ENCODE measurements at regions not wholly inside any gene's neighbourhood (a gene's known extent, or its start where the extent isn't known, plus 50 kb on each side); places are given as distances from the start of the nearest gene placed in this dataset.
"Not testable (repeated sequence)": the region's sequence is repeated elsewhere in the genome, so short reads cannot be mapped to it uniquely, and the experiment has no call there.

DNA sequence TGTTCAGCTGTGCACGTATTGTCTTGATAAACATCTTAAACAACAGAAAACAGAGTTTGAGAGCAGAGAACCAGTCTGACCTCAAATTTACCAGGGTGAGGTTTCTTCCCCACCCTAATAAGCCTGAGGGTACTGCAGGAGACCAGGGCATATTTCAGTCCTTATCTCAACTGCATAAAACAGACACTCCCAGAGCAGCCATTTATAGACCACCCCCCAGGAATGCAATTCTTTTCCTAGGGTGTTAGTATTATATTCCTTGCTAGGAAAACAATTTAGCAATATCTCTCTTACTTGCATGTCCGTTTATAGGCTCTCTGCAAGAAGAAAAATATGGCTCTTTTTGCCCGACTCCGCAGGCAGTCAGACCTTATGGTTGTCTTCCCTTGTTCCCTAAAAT lies 747.2 kb downstream of the TTLL7 start:
- DNase-seq = not testable (repeated sequence)

DNA sequence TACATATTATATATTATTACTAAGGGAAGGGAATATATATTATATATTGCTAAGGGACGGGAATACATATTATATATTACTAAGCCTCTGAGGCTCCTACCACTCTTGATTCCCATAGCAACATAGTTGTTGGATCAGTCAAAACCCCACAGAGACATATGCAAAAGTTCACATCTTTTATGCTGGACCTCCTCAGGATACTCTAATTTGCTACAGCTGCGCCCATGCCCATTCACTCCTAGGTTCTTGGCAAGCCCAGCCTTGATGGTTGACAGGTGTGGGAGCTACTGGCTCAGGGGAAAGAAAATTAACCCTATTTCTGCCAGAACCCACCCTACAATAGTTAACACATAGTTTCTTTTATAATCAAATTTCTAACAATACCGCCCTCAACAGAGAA lies 752.2 kb downstream of the TTLL7 start:
- DNase-seq = not testable (repeated sequence)

DNA sequence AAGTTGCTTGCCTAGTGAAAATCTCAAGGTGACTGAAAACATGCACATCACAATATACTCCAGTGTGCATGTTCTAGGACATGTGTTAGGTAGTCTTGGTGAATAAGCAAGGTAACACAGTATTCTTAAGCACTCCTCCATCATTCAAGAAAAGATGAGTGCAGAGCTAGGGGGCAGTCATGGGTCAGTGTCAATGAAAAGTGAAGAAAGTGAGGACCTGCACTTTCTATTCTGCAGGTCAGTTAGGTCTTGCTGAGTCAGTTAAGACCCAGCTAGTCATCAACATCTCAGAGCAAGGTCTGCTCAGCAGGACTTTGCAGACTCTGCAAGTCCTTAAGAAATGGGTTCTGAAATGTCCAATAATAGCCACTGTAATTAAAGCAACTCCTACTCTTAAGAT lies 754.1 kb downstream of the TTLL7 start:
- DNase-seq = not testable (repeated sequence)

DNA sequence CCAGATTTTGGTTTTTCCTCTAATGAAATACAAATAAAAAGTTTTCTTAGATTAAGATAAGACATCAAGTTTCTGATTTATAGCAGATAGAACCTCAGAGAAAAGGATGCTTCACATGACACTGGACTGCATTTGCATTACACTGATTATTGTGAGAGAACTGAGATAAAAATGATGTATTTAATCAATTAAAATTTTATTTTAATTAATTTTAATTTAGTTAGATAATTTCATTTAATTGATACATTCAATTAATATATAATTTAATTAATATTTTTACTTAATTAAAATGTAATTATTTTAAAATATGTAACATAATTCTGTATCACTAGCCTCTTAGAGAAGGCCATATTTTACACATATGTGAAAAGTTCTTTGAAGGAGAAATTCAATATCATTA lies 759.4 kb downstream of the TTLL7 start:
- not testable (repeated sequence) for DNase-seq

DNA sequence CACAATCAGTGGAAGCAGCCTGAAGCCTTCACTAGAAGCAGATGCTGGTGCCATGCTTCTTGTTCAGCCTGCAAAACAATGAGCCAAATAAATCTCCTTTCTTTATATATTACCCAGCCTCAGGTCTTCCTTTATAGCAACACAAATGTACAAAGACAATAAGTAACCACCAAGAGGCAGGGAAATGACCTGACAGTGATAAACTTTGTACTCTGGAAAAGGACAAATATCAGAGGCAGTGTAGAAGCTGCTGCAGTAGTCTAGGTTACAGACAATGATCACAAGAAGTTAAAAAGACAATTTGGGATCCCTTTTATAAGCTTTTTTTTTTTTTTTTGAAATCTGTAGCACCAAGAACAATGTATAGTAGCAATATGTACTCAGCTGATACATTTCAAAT lies 760.3 kb downstream of the TTLL7 start:
- not testable (repeated sequence) for DNase-seq

DNA sequence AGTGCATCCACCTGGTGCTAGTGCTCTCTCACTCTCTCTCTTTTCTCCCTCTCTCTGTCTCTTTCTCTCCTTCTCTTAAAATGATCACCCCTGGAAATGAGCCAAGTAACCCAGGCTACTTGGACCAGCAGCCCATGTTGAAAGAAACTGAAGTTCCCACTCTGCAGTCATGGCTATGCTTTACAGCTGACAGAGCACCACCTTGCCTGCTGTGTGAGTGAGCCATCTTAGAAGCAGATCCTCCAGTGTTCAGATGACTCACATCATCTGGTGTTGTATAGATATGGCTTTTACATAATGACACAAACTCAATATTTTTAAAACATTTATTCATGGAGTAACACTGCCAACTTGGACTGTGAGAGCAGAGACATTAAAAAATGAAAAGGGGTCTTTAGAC lies 779.1 kb downstream of the TTLL7 start:
- DNase-seq = not testable (repeated sequence)

DNA sequence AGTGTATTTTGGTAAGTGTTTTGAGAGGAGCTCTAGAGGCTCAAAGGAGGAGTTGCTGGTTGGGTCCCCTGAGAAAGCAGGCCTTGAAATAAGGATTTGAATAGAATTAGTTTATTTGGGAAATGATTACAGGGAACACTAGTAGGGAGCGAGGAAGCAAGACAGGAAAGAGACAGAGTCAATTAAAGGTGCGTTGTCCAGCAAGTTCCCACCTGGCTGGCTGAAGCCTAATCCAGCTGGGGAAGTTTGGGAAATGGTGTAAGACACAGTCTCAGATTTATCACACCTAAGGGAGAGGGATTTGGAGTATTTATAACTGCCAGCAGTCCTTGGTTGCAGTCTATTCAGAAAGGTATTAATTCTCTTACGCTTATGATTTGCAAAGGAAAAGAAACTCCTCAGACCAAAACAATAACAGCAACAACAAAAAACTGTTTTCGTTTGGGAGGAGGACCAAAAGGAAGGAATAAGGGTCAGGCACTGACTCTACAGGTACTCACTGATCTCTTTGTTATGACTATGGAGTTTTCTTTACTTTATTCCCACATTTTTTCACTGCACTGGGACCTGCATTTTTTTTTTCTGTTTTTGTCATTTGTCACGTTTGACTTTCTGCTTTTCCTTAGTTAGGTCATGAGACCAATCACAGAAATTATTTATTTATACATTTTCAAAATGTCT lies 780.8 kb downstream of the TTLL7 start:
- DNase-seq = not testable (repeated sequence)

DNA sequence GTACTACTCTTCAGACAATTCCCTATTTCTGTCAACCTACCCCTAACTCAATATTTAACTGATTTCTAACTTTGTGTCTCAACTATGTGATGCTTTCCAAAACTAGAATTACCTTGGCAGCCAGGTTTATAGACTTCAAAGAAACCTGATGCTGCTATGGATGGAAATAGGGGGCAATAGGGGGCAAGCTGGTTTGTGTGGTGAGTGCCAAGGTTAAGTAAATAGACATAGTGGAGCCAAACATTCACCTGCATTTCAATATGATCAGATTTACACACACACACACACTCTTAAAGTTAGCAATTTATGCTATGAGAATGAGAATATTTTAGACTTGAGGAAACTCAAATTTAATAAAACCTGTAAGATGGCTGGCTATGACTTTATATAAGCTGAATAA lies 784.6 kb downstream of the TTLL7 start:
- not testable (repeated sequence) for DNase-seq

DNA sequence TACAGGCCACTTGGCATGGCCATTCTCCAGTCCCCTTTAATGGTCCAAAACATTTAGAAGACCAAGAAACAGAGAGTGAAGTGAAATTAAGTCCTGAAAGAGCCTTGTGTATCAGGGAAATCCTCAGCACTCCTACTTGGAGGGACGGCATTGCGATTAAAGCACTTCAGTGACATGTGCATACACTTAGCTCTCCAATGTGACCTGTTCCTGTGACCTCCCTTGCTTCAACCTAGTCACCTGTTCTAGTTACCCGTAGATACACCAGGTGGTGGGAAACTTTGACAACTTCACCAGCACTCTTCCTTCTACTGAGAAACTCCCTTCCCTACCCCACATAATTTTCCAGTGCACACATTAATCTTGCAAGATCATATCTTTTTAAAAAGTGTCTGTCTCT lies 785.3 kb downstream of the TTLL7 start:
- not testable (repeated sequence) for DNase-seq

DNA sequence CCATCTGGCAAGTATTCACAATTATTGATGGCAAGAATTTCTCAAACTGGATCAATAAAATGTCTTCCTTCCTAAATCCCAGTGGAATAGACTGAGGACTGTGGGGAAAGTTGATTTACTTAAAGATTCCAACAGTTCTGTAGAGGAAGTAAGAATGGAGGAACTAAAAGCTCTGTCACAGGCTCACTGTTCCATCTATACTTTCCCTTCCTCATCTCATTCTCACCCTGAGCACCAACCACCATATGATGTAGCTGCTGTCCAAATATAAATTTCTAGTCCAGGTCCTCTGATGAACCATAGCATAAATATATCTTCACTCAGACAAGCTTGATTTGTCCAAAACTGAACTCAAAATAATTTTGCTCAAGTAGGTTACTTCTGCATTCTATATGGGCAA lies 786.9 kb downstream of the TTLL7 start:
- not testable (repeated sequence) for DNase-seq

DNA sequence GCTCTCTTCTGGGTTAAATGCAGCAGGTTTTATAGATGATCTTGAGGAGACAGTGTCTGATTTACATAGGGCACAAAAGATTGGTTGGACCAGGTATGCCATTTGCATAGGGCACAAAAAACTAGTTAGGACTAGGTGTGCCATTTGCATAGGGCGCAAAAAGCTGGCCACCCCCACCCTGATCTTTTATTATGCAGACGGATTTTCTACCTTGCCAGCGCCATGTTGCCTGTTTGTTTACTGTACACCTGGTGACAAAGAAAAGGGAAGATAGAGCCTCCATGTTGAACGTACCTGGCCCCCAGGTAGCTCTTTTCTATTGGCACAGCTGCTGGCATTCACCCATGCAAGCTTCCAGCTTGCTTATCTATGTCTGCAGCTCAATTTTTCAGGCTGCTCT lies 790.4 kb downstream of the TTLL7 start:
- not testable (repeated sequence) for DNase-seq

DNA sequence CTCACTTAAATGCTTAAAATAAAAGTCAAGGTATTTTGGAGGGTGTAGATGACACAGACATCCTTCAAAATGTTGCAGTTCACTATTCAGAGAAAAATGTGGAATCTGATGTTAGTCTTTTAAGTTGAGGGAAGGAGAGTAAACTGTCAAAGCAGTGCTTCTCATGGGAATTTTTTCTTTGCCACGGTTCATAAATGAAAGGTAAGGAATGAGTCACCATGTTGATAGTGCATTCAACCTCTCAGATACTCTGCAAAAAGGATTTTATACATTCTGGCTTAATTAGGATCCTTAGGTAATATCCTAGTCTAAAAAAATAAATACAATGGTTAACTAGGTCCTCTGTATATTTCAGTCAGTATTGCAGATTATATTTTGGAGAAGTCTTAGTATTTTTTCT lies 804.3 kb downstream of the TTLL7 start:
- not testable (repeated sequence) for DNase-seq

DNA sequence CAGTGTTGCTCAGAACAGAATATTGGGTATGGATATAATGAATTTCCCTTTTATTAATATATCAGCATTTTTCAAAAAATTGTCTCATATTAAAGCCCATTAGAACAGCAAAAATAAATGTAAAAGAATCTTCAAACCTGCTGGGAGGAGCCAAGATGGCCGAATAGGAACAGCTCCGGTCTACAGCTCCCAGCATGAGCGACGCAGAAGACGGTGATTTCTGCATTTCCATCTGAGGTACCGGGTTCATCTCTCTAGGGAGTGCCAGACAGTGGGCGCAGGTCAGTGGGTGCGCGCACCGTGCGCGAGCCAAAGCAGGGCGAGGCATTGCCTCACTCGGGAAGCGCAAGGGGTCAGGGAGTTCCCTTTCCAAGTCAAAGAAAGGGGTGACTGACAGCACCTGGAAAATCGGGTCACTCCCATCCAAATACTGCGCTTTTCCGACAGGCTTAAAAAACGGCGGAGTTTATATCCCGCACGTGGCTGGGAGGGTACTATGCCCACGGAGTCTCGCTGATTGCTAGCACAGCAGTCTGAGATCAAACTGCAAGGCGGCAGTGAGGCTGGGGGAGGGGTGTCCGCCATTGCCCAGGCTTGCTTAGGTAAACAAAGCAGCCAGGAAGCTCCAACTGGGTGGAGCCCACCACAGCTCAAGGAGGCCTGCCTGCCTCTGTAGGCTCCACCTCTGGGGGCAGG lies 816.8 kb downstream of the TTLL7 start:
- not testable (repeated sequence) for DNase-seq

DNA sequence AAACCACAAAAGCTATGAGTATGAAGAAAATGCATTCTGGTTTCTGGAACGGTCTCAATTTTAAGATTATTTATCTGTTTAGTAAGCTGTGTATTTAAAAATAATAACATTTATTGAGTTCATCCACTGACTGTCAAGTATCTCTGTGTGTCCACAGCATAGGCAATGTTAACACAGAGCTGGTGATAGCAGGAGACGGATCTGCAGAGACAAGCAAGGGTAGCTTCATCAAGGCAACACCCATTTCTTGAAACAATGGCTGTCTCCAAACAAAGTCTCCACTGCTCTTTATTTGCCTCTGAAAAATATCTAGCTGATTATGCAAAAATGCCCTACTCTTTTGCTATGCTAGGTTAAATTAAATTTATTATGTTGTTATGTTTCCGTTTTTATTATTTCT lies 818.3 kb downstream of the TTLL7 start:
- DNase-seq = not testable (repeated sequence)

DNA sequence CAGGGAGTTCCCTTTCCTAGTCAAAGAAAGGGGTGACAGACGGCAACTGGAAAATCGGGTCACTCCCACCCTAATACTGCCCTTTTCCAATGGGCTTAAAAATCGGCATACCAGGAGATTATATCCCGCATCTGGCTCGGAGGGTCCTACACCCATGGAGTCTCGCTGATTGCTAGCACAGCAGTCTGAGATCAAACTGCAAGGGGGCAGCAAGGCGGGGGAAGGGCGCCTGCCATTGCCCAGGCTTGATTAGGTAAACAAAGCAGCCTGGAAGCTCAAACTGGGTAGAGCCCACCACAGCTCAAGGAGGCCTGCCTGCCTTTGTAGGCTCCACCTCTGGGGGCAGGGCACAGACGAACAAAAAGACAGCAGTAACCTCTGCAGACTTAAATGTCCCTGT lies 831.3 kb downstream of the TTLL7 start:
- DNase-seq = not testable (repeated sequence)

DNA sequence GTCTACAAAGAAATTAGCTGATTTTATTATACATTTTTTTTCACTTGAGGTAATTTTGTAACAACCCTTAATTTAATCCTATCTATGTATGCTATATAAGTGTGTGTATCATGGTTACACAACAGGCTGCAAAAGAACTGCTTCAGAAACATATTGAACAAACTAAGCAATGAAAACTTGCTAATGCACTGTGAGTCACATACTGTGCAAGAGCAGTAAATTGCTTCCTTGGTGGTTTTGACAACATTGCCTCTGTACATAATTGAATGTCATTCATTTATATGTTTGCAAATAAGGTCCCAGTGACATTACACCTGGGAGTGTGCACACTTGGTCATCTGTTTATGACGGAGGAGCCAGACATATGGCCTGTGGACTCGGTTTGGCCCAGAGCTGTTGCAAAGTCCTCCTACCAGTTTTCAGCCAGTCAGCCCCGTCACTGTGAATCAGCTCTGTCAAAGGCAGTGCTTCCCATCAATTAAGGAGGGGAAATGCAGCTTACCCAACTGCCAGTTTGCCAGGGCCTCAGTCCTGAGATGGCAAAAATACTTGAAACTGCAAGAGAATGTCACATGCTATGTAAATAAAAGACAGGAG lies 835.0 kb downstream of the TTLL7 start:
- peak in 1 of 56 donors; percentile 6 for DNase-seq

DNA sequence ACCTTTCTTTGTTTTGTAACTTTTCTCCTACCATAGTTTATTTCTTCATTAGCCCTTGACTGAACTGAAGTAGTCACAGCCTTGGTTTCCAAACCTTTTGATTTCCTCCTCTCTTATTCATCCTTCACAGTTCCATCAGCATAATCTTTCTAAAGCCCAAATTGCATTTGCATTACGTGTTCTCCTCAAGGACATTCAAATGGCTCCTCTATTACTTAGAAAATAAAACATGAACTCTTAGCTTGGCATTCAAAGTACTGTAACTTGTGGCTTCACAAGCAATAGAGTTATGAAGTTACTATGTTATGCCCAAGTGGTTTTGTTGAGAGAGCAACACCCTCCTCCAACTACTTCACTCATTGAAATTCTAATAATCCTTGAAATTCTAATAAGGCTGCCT lies 840.0 kb downstream of the TTLL7 start:
- DNase-seq = not testable (repeated sequence)

DNA sequence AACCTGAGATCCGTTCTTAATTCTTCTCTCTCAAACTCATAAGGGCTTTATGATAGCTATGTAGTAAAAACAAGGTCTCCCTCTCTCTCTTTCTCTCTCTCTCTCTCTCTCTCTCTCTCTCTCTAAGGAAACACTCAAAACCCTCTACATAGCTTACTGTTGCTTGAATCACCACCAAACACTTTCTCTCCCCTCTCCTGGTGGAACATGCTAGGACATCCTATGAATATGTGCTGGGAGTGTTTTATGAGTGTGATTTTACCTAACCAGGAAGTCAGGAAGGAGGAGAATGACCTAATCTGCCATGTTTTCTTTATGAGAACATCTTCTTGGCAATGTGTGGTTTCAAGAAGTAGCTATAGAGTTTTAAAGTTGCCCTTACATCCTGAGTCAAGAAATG lies 844.6 kb downstream of the TTLL7 start:
- DNase-seq = not testable (repeated sequence)

DNA sequence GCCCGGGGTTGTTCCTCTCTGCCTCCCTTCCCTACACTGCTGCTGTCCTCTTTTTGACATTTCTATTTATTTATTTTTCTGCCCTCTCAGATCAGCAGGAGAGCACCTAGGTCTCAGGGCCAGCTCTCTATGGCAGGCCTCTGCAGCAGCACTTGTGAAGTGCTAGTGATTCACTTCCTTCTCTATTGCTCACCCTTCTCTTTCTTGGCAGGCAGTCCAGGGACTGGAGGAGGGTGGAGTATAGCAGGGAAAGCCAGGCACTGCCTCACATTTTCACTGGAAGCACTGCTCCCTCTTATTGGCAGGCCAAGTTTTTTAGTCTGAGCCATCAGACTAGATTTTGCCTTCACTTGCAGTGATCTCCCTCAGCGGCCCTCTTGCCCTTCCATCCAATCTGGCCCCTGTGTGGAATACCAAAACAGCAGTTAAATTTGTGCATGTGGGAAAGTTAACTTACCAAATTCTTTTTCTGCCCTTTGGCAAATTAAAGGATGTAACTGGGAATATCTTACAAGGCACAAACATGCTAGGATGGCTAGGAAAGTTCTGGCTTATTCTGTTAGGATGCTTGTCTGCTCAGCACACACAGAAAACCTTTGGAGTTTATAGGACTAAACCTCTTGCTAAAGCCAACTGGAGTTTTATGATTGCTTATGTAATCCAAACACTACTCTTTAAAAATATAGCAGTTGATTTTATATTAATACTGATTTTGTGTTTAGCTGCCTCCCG lies 847.6 kb downstream of the TTLL7 start:
- DNase-seq = not testable (repeated sequence)

DNA sequence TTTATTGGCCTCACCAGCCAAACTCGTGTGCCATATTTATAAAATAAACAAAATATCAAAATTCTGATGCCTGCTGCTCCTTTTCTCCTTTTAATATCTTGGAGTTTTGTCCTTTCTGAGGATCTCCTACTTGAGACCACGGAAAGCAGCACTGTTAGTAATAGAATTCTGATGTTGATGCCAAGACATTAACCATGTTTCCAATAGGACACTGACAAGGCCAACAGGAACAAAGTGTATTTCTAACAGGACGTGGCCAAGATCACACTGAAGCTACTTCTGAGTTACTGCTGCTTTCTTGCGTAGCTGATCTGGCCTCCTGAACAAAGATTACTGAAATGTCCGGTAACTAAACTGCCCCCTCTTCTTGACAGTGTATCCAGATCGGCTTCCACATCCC lies 848.5 kb downstream of the TTLL7 start:
- not testable (repeated sequence) for DNase-seq

DNA sequence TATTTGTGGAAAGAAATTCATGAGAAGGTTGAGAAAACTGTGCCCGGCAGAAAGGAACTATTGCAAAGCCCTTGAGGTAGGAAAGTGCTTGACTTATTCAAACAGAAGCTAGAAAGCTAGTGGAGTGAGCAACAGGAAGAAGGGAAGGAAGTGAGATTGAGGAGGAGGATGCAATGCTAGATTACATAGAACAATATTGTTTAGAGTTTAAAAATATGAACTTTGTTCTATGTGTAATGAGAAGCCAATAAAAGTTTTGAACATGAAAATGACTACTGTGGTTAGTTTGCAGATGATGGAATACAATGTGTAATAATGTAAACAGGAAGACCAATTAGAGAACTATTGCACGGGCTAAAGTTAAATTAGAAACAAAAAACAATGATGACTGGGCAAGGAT lies 853.1 kb downstream of the TTLL7 start:
- DNase-seq = not testable (repeated sequence)

DNA sequence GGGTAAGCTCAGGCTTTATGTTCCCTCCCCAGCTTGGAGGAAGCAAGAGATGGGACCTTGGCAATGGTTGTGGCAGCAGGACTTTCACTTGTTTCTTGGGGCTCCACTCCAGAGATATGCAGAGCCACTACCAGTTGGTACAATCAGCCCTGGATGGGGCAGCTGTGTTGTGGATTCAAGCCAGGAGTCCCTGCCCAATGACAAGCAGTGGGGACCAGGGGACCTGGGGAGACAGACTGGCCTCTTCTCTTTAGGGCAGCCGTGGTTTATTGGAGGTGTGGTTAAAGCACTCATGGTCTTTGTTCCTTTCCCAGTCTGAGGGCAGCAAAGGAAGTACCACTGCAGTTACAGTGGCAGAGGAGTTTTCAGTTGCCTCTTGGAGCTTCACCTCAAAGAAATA lies 856.1 kb downstream of the TTLL7 start:
- DNase-seq = not testable (repeated sequence)
